ENCODE measurements at regions not wholly inside any gene's neighbourhood (a gene's known extent, or its start where the extent isn't known, plus 50 kb on each side); places are given as distances from the start of the nearest gene placed in this dataset.

- no peak for TF ChIP-seq EZH2phosphoT487 (IDR thresholded peaks at IDR 0.05)
- TF ChIP-seq CTCF (IDR thresholded peaks at IDR 0.05), result no peak
Observed at GRCh38 chr2:33929467-33929866, 330.4 kb upstream of the FAM98A start.

All from neural progenitor cell (in vitro differentiated cells).